ENCODE measurements at regions not wholly inside any gene's neighbourhood (a gene's known extent, or its start where the extent isn't known, plus 50 kb on each side); places are given as distances from the start of the nearest gene placed in this dataset.

DNA sequence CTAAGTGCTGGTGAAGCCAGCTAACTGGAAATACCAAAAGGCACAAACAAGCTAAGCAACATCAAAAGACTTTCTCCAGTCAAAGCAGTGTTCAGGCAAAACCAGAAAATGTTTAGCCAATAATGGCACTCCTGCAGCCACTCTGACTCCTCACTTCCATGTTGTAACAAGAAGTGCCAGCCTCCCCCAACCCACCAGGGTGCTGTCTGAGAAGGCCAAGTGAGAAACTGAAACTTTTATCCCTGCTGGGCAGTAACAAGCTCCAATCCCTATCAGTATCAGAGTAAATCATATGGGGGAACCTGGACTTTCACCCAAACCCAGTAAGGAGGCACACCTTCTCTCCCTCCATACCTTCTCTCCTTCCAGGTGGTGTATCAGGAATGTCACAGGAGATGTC lies 414.8 kb upstream of the NMUR2 start:
- TF ChIP-seq ISL1 (CRISPR knock-in tag; IDR thresholded peaks at IDR 0.05), result no peak
- TF ChIP-seq, protein P1, sequence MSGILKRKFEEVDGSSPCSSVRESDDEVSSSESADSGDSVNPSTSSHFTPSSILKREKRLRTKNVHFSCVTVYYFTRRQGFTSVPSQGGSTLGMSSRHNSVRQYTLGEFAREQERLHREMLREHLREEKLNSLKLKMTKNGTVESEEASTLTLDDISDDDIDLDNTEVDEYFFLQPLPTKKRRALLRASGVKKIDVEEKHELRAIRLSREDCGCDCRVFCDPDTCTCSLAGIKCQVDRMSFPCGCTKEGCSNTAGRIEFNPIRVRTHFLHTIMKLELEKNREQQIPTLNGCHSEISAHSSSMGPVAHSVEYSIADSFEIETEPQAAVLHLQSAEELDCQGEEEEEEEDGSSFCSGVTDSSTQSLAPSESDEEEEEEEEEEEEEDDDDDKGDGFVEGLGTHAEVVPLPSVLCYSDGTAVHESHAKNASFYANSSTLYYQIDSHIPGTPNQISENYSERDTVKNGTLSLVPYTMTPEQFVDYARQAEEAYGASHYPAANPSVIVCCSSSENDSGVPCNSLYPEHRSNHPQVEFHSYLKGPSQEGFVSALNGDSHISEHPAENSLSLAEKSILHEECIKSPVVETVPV (CRISPR knock-in tag; IDR thresholded peaks at IDR 0.05), result no peak
- TF ChIP-seq BACH2 (CRISPR knock-in tag; IDR thresholded peaks at IDR 0.05; ENCODE audit: borderline replicate concordance), result no peak
- no peak for TF ChIP-seq ZNF565 (CRISPR knock-in tag; conservative IDR thresholded peaks at IDR 0.05; ENCODE audit: low read depth)
- TF ChIP-seq, protein P2, sequence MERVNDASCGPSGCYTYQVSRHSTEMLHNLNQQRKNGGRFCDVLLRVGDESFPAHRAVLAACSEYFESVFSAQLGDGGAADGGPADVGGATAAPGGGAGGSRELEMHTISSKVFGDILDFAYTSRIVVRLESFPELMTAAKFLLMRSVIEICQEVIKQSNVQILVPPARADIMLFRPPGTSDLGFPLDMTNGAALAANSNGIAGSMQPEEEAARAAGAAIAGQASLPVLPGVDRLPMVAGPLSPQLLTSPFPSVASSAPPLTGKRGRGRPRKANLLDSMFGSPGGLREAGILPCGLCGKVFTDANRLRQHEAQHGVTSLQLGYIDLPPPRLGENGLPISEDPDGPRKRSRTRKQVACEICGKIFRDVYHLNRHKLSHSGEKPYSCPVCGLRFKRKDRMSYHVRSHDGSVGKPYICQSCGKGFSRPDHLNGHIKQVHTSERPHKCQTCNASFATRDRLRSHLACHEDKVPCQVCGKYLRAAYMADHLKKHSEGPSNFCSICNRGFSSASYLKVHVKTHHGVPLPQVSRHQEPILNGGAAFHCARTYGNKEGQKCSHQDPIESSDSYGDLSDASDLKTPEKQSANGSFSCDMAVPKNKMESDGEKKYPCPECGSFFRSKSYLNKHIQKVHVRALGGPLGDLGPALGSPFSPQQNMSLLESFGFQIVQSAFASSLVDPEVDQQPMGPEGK (CRISPR knock-in tag; IDR thresholded peaks at IDR 0.05; ENCODE audit: borderline replicate concordance), result no peak
- no peak for TF ChIP-seq SNAI2 (CRISPR knock-in tag; IDR thresholded peaks at IDR 0.05)
- TF ChIP-seq TOX (CRISPR knock-in tag; IDR thresholded peaks at IDR 0.05; ENCODE audit: borderline replicate concordance), result no peak
- TF ChIP-seq ZC3H10 (CRISPR knock-in tag; IDR thresholded peaks at IDR 0.05), result no peak
- TF ChIP-seq, protein P3, sequence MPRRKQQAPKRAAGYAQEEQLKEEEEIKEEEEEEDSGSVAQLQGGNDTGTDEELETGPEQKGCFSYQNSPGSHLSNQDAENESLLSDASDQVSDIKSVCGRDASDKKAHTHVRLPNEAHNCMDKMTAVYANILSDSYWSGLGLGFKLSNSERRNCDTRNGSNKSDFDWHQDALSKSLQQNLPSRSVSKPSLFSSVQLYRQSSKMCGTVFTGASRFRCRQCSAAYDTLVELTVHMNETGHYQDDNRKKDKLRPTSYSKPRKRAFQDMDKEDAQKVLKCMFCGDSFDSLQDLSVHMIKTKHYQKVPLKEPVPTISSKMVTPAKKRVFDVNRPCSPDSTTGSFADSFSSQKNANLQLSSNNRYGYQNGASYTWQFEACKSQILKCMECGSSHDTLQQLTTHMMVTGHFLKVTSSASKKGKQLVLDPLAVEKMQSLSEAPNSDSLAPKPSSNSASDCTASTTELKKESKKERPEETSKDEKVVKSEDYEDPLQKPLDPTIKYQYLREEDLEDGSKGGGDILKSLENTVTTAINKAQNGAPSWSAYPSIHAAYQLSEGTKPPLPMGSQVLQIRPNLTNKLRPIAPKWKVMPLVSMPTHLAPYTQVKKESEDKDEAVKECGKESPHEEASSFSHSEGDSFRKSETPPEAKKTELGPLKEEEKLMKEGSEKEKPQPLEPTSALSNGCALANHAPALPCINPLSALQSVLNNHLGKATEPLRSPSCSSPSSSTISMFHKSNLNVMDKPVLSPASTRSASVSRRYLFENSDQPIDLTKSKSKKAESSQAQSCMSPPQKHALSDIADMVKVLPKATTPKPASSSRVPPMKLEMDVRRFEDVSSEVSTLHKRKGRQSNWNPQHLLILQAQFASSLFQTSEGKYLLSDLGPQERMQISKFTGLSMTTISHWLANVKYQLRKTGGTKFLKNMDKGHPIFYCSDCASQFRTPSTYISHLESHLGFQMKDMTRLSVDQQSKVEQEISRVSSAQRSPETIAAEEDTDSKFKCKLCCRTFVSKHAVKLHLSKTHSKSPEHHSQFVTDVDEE (CRISPR knock-in tag; IDR thresholded peaks at IDR 0.05), result no peak
- no peak for TF ChIP-seq OSR1 (CRISPR knock-in tag; IDR thresholded peaks at IDR 0.05)
- TF ChIP-seq ZNF8 (CRISPR knock-in tag; IDR thresholded peaks at IDR 0.05), result no peak
- no peak for TF ChIP-seq RARB (CRISPR knock-in tag; IDR thresholded peaks at IDR 0.05)
- TF ChIP-seq, protein P4, sequence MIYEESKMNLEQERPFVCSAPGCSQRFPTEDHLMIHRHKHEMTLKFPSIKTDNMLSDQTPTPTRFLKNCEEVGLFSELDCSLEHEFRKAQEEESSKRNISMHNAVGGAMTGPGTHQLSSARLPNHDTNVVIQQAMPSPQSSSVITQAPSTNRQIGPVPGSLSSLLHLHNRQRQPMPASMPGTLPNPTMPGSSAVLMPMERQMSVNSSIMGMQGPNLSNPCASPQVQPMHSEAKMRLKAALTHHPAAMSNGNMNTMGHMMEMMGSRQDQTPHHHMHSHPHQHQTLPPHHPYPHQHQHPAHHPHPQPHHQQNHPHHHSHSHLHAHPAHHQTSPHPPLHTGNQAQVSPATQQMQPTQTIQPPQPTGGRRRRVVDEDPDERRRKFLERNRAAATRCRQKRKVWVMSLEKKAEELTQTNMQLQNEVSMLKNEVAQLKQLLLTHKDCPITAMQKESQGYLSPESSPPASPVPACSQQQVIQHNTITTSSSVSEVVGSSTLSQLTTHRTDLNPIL (CRISPR knock-in tag; IDR thresholded peaks at IDR 0.05; ENCODE audit: low read depth), result no peak
- no peak for TF ChIP-seq ARNTL (CRISPR knock-in tag; IDR thresholded peaks at IDR 0.05; ENCODE audit: borderline replicate concordance, low read depth)
- TF ChIP-seq TCF4 (CRISPR knock-in tag; IDR thresholded peaks at IDR 0.05; ENCODE audit: borderline replicate concordance), result no peak
- no peak for TF ChIP-seq CSDC2 (CRISPR knock-in tag; IDR thresholded peaks at IDR 0.05)
- no peak for ATAC-seq

DNA sequence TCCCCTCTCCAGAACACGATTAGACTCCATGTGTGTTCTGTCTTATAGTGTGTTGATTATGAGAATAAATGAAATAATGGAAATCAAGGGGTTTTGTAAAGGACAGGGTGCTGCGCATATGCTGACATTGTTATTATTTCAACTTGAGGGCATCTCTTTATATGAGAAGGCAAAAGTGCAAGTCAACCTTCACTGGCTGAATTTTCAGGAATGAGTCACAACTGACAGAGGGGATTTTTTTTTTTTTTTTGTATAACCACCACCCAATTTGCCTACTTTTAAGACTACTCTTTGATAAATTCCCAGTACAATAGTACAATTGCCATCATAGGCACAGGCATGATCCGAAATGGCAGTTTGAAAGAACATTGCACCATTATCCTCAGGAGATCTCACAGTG lies 419.2 kb upstream of the NMUR2 start:
- no peak for TF ChIP-seq ZNF70 (CRISPR knock-in tag; IDR thresholded peaks at IDR 0.05)
- no peak for TF ChIP-seq TCF4 (CRISPR knock-in tag; IDR thresholded peaks at IDR 0.05; ENCODE audit: borderline replicate concordance)
- no peak for ATAC-seq

DNA sequence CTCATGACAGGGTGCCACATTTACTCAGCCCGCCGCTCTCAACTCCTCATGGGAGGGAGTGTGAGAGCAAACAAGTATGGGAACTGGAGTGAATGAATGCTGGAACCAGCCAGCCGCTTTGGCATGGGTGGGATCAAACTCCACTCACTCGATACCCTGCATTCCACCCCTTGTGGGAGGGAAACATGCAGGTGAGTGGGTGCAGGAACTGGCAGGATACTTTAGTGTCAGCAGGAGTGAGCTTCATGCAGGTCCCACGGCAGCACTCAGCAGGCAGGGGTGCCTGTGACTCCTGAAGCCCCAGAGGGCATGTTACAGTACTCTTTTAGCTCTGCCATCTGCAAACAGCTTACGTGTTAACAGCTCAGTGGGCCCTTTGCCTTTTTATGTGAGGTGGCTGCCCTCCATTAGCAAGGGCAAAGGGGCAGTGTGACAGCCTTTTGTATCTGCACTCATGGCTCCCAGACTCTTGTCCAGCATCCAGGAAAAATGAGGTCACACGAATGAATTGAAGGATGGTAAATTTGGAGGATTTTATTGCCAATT lies 433.2 kb upstream of the NMUR2 start:
- no peak for ATAC-seq
- no peak for TF ChIP-seq ARNTL (CRISPR knock-in tag; IDR thresholded peaks at IDR 0.05; ENCODE audit: borderline replicate concordance, low read depth)

DNA sequence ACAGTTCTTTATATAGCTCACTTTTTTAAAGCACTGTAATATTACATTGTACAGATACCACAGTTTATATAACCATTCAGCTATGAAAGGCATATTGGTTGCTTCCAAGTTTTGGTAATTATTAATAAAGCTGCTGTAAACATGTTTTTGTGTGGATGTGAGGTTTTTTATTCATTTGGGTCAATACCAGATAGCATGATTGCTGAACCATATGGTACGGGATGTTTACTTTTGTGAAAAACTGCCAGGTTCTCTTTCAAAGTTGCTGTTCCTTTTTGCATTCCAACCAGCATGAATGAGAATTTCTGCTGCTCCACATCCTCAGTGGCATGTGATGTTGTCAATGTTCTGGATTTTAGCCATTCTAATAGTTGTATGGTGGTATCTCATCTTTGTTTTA lies 439.6 kb upstream of the NMUR2 start:
- ATAC-seq, result no peak
- no peak for TF ChIP-seq GLIS3 (CRISPR knock-in tag; IDR thresholded peaks at IDR 0.05)
- TF ChIP-seq, protein P2 (CRISPR knock-in tag; IDR thresholded peaks at IDR 0.05; ENCODE audit: borderline replicate concordance), result no peak
- no peak for TF ChIP-seq BACH2 (CRISPR knock-in tag; IDR thresholded peaks at IDR 0.05; ENCODE audit: borderline replicate concordance)
- no peak for TF ChIP-seq TOX (CRISPR knock-in tag; IDR thresholded peaks at IDR 0.05; ENCODE audit: borderline replicate concordance)
- no peak for TF ChIP-seq CSDC2 (CRISPR knock-in tag; IDR thresholded peaks at IDR 0.05)
- TF ChIP-seq, protein P3 (CRISPR knock-in tag; IDR thresholded peaks at IDR 0.05), result no peak
- TF ChIP-seq ZNF70 (CRISPR knock-in tag; IDR thresholded peaks at IDR 0.05), result no peak
- TF ChIP-seq ZFP30 (CRISPR knock-in tag; IDR thresholded peaks at IDR 0.05), result no peak
- TF ChIP-seq RARB (CRISPR knock-in tag; IDR thresholded peaks at IDR 0.05), result no peak
- no peak for TF ChIP-seq ZC3H10 (CRISPR knock-in tag; IDR thresholded peaks at IDR 0.05)
- TF ChIP-seq OSR1 (CRISPR knock-in tag; IDR thresholded peaks at IDR 0.05), result no peak
- TF ChIP-seq, protein P1 (CRISPR knock-in tag; IDR thresholded peaks at IDR 0.05), result no peak
- no peak for TF ChIP-seq PPARA (CRISPR knock-in tag; IDR thresholded peaks at IDR 0.05; ENCODE audit: borderline replicate concordance)
- no peak for TF ChIP-seq ZNF565 (CRISPR knock-in tag; conservative IDR thresholded peaks at IDR 0.05; ENCODE audit: low read depth)
- TF ChIP-seq ISL1 (CRISPR knock-in tag; IDR thresholded peaks at IDR 0.05), result no peak
- TF ChIP-seq ESRRG (CRISPR knock-in tag; IDR thresholded peaks at IDR 0.05), result no peak
